OCI-LY3 (cell line): ENCODE measurements at regions not wholly inside any gene's neighbourhood (a gene's known extent, or its start where the extent isn't known, plus 50 kb on each side); places are given as distances from the start of the nearest gene placed in this dataset.

Experiments used
- H2AFZ ChIP-seq: fragments of 200-600, 300-600 bp; shearing (Covaris generic); 2 replicates; pipeline ENCODE4 v1.6.0; 2014; ENCODE audit warnings: antibody characterized with exemption, low read depth, low read length
- H3K27ac ChIP-seq: fragments of 200-600, 300-600 bp; sonication (generic); 2 replicates; pipeline ENCODE4 v1.5.1; 2014; ENCODE audit warnings: mild to moderate bottlenecking, low read length, moderate library complexity, mixed read lengths
- H3K27me3 ChIP-seq: fragments of 200-600, 300-600 bp; sonication (generic); 2 replicates; pipeline ENCODE4 v1.6.1; 2014; ENCODE audit warnings: low read depth, low read length, mixed read lengths
- H3K36me3 ChIP-seq: fragments of 200-600, 300-600 bp; sonication (generic); replicated peaks from 2 replicates; pipeline ENCODE3; 2014; ENCODE audit warnings: low read depth, low read length, mixed read lengths
- H3K4me1 ChIP-seq: fragments of 300-600, 200-600 bp; sonication (generic); 2 replicates; pipeline ENCODE4 v1.6.1; 2014; ENCODE audit warnings: low read length, mixed read lengths
- H3K4me2 ChIP-seq: fragments of 200-600, 300-600 bp; sonication (generic); 2 replicates; pipeline ENCODE4 v1.6.1; 2014; ENCODE audit warnings: low read length, mixed read lengths
- H3K4me3 ChIP-seq: fragments of 300-600, 200-600 bp; sonication (generic); 2 replicates; pipeline ENCODE4 v1.5.1; 2014; ENCODE audit warnings: antibody characterized with exemption, mild to moderate bottlenecking, low read length, moderate library complexity
- H3K79me2 ChIP-seq: fragments of 300-600, 200-600 bp; shearing (Covaris generic); 2 replicates; pipeline ENCODE4 v1.6.1; 2014; ENCODE audit warnings: mild to moderate bottlenecking, low read length, mixed read lengths
- H3K9ac ChIP-seq: fragments of 300-600, 200-600 bp; shearing (Covaris generic); 2 replicates; pipeline ENCODE4 v1.6.0; 2014; ENCODE audit warnings: mild to moderate bottlenecking, low read length, moderate library complexity
- H3K9me3 ChIP-seq: fragments of 200-600, 300-600 bp; shearing (Covaris generic); 2 replicates; pipeline ENCODE4 v1.6.1; 2014; ENCODE audit warnings: low read length, mixed read lengths; ENCODE audit not compliant: insufficient read depth
- H4K20me1 ChIP-seq: fragments of 200-600, 300-600 bp; sonication (generic); 2 replicates; pipeline ENCODE4 v1.6.1; 2016; ENCODE audit warnings: low read length, mixed read lengths; ENCODE audit not compliant: insufficient read depth
- EZH2phosphoT487 ChIP-seq: fragments of 200-600 bp; shearing (Covaris generic); IDR thresholded peaks from 2 replicates; pipeline ENCODE4 v1.6.1; 2018; ENCODE audit warnings: antibody characterized with exemption, mixed run types, low read depth
- TF ChIP-seq, protein P1 (sequence below): fragments of 200-600, 300-600 bp; sonication (generic); IDR thresholded peaks from 2 replicates; pipeline ENCODE4 v1.5.1; 2014; ENCODE audit warnings: antibody characterized with exemption, low read length, low read depth

DNA sequence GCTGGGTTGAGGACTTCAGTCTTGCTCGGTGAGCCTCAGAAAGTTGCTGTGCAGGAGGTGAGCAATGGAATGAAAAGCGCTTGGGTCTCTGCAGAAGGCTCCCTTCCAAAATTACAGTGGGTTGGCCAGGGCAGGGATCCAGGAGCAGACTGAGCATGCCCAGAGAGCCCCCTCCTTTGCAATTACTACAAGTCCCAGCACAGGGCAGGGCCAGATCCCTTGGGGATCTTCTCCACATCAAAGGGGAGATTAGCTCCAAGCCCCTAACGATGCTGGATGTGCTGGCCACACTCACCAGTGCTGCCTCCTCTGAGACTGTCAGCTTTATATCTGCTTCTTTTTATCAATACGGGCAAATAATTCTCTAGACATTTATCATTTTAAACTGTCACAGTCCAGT, 337.5 kb downstream of the RPS24 start:
- no peak overlapping the region for H3K4me2 ChIP-seq
- H3K4me1 ChIP-seq, result no peaks in the 10 kb centered on the region
- H3K27me3 ChIP-seq, result peaks cover 6% of the 10 kb centered on the region; the same call in 1 of the 2 replicates
- H2AFZ ChIP-seq, result no peak overlapping the region
- TF ChIP-seq EZH2phosphoT487, result no peak
- TF ChIP-seq, protein P1, sequence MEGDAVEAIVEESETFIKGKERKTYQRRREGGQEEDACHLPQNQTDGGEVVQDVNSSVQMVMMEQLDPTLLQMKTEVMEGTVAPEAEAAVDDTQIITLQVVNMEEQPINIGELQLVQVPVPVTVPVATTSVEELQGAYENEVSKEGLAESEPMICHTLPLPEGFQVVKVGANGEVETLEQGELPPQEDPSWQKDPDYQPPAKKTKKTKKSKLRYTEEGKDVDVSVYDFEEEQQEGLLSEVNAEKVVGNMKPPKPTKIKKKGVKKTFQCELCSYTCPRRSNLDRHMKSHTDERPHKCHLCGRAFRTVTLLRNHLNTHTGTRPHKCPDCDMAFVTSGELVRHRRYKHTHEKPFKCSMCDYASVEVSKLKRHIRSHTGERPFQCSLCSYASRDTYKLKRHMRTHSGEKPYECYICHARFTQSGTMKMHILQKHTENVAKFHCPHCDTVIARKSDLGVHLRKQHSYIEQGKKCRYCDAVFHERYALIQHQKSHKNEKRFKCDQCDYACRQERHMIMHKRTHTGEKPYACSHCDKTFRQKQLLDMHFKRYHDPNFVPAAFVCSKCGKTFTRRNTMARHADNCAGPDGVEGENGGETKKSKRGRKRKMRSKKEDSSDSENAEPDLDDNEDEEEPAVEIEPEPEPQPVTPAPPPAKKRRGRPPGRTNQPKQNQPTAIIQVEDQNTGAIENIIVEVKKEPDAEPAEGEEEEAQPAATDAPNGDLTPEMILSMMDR, result no peak
- no peak overlapping the region for H3K9ac ChIP-seq
- no peaks in the 10 kb centered on the region for H4K20me1 ChIP-seq
- H3K9me3 ChIP-seq, result no peaks in the 10 kb centered on the region
- no peak overlapping the region for H3K4me3 ChIP-seq
- no peak overlapping the region for H3K27ac ChIP-seq
- no peaks in the 10 kb centered on the region for H3K36me3 ChIP-seq
- H3K79me2 ChIP-seq, result no peaks in the 10 kb centered on the region

DNA sequence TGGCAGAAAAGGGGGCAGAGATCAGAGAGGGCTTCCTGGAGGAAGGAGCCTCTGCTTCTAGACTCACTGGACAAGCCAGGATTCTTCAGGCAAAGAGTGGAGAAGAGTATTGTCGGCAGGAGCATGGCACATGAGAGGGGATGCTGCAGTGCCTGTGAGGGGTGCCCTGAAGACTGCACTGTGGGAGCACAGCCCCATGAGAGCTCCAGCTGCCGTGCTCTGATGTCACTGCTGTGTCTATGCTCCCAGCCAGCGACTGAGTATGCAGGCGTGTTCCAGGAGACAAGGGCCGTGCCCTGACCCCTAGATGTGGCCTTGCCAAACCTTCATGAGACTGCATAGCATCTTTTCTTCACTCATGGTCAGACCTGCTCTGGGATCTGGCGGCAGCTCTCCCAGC, 339.1 kb downstream of the RPS24 start:
- Histone ChIP-seq H2AFZ (no peak overlapping the region), H3K27ac (no peak overlapping the region), H3K4me3 (no peak overlapping the region), H3K79me2 (no peaks in the 10 kb centered on the region), H3K4me2 (no peak overlapping the region), H3K36me3 (no peaks in the 10 kb centered on the region), H4K20me1 (no peaks in the 10 kb centered on the region), H3K4me1 (no peaks in the 10 kb centered on the region), H3K9me3 (no peaks in the 10 kb centered on the region), H3K9ac (no peak overlapping the region), H3K27me3 (no peaks in the 10 kb centered on the region)
- no peak for TF ChIP-seq EZH2phosphoT487
- TF ChIP-seq, protein P1, result no peak

DNA sequence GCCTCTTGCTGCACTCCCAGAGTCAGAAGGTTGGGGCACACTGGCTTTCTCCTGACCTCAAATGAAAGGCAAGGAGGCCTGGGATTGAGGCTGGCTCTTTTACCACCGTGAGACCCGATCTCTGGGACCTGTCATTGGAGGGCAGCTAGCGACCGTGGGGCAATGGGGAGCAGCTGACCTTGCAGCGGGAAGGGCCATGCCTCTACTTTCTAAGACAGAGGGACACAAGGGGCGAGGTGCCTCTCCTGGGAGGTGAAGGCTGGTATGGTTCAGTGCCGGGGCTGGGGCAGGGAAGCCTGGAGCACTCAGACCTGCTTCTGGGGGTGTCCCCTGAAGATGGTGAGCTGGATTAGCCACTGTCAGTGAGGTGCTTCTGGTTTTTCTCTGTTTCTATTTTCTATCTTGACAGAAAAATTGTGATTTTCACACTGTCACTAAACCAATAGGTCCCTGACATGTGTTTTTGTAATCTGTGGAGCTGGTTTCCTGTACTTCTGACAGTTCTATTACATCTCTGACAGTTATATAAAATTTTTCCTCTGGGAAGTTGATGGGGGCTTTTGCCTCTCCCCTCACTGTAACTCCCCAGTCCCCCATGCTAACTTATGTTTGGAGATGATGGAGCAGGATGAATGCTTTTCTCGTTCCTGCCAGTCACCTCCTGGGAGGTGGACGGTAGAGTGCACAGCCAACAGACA, 340.8 kb downstream of the RPS24 start:
- Histone ChIP-seq H3K36me3 (no peaks in the 10 kb centered on the region), H3K27me3 (no peaks in the 10 kb centered on the region; the same call in 1 of the 2 replicates), H3K9me3 (no peaks in the 10 kb centered on the region), H3K4me1 (no peaks in the 10 kb centered on the region), H4K20me1 (no peaks in the 10 kb centered on the region), H2AFZ (no peak overlapping the region), H3K4me3 (no peak overlapping the region), H3K27ac (no peak overlapping the region), H3K79me2 (no peaks in the 10 kb centered on the region), H3K4me2 (no peak overlapping the region), H3K9ac (no peak overlapping the region)
- TF ChIP-seq, protein P1, result no peak
- no peak for TF ChIP-seq EZH2phosphoT487

DNA sequence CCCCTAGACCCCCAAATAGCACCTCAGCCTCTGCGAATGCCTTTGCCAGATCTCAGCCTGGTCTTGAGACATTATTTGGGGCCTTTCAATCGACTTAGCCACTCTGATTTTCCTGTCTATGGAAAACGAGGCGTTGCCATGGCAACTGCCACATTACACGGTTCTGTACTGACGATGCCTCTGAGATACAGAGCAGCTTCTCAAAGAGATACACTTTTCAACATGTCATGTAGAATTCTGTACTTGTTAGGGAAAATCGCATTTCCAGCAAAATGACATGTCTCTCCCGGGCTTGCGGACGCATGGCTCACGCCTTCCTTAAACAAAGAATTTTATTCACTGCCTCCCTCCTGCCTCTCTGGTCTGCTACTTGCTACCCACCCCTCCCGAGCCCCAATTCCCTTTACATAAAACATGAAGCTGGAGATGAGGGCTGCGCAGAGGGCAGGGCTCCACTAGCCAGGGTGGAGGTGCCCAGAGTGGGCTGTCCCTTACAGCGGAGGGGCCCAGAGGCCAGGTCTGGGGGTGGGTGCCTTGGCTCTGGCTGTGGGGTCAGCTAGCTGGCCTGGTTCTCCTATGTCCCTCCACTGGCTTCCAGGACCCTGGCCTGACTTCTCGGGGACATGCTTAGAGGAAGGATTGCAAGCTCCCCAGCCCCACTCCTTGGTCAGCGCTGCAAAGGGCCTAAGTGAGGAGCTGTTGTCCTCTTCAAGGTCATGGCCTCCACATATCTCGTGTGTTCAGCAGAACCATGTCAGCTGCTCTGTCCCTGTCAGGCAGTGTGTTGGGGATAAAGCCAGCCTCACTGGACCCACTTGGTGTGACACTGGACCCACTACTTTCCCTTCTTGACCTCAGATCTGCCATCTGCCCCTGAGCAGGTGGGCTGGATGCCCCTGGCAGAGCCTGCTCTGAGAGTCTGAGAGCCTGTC, 342.5 kb downstream of the RPS24 start:
- Histone ChIP-seq H3K27ac (no peak overlapping the region), H3K9me3 (no peaks in the 10 kb centered on the region), H3K4me3 (no peak overlapping the region), H2AFZ (no peak overlapping the region), H3K4me2 (no peak overlapping the region), H3K27me3 (no peaks in the 10 kb centered on the region; the same call in 1 of the 2 replicates), H4K20me1 (no peaks in the 10 kb centered on the region), H3K79me2 (no peaks in the 10 kb centered on the region), H3K36me3 (no peaks in the 10 kb centered on the region), H3K9ac (no peak overlapping the region), H3K4me1 (no peaks in the 10 kb centered on the region)
- TF ChIP-seq, protein P1, result no peak
- no peak for TF ChIP-seq EZH2phosphoT487
